Keratinocyte (primary cell): ENCODE measurements at regions not wholly inside any gene's neighbourhood (a gene's known extent, or its start where the extent isn't known, plus 50 kb on each side); places are given as distances from the start of the nearest gene placed in this dataset.

Experiments used
- DNase-seq: peaks from one replicate; pipeline ENCODE4 v3.0.0-alpha.2; 2011; ENCODE audit warnings: low read depth, missing footprints, low spot score
- FAIRE-seq: peaks from 2 replicates; lab custom pipeline; 2011; peaks lifted over from hg19 to GRCh38; lab: Jason Lieb, UNC
- H2AFZ ChIP-seq: 2 replicates; pipeline ENCODE4 v1.6.0; 2012; ENCODE audit warnings: low read length, control low read depth, inconsistent platforms; ENCODE audit not compliant: control insufficient read depth
- H3K27ac ChIP-seq: 2 replicates; pipeline ENCODE4 v1.5.1; 2011; ENCODE audit warnings: low read length; ENCODE audit not compliant: control insufficient read depth, insufficient read depth
- H3K27me3 ChIP-seq: 3 replicates; pipeline ENCODE4 v1.6.0; 2011; ENCODE audit warnings: low read length; ENCODE audit not compliant: control insufficient read depth, insufficient read depth; ENCODE audit errors: extremely low read depth
- H3K36me3 ChIP-seq, 2 experiments: 2 replicates in 1 of 2; 3 replicates in 1 of 2; pipeline ENCODE4 v1.5.1; 2011; ENCODE audit warnings: low read length in 2 of 2, mild to moderate bottlenecking in 1 of 2; ENCODE audit not compliant: control insufficient read depth in 2 of 2, insufficient read depth in 2 of 2; ENCODE audit errors: extremely low read depth in 1 of 2
- H3K4me1 ChIP-seq: 3 replicates; pipeline ENCODE4 v1.5.1; 2011; ENCODE audit warnings: low read length; ENCODE audit not compliant: control insufficient read depth, insufficient read depth; ENCODE audit errors: extremely low read depth
- H3K4me2 ChIP-seq: 3 replicates; pipeline ENCODE4 v1.6.0; 2011; ENCODE audit warnings: low read depth, low read length; ENCODE audit not compliant: control insufficient read depth, insufficient read depth; ENCODE audit errors: extremely low read depth
- H3K4me3 ChIP-seq, 3 experiments: fragments of 200-600 bp in 1 of 3; sonication (generic) in 1 of 3; 2 replicates in 2 of 3; 3 replicates in 1 of 3; pipeline ENCODE4 v1.5.1; 2011 to 2016; ENCODE audit warnings: low read length in 3 of 3, mild to moderate bottlenecking in 3 of 3, control low read depth in 2 of 3, inconsistent platforms in 1 of 3, low read depth in 1 of 3, mixed read lengths in 1 of 3, mixed run types in 1 of 3, moderate library complexity in 1 of 3; ENCODE audit not compliant: control insufficient read depth in 2 of 3, insufficient read depth in 2 of 3; ENCODE audit errors: extremely low read depth in 1 of 3
- H3K79me2 ChIP-seq: 2 replicates; pipeline ENCODE4 v1.6.0; 2012; ENCODE audit warnings: low read length; ENCODE audit not compliant: control insufficient read depth, insufficient read depth
- H3K9ac ChIP-seq: 3 replicates; pipeline ENCODE4 v1.6.0; 2011; ENCODE audit warnings: low read length; ENCODE audit not compliant: control insufficient read depth, insufficient read depth; ENCODE audit errors: extremely low read depth
- H3K9me1 ChIP-seq: 3 replicates; pipeline ENCODE4 v1.6.0; 2011; ENCODE audit warnings: low read length; ENCODE audit not compliant: control insufficient read depth, insufficient read depth; ENCODE audit errors: extremely low read depth
- H3K9me3 ChIP-seq: 2 replicates; pipeline ENCODE4 v1.5.1; 2012; ENCODE audit warnings: low read depth, low read length; ENCODE audit not compliant: control insufficient read depth
- H4K20me1 ChIP-seq: 3 replicates; pipeline ENCODE4 v1.6.0; 2011; ENCODE audit warnings: low read length; ENCODE audit not compliant: control insufficient read depth, insufficient read depth; ENCODE audit errors: extremely low read depth
- EZH2 ChIP-seq: IDR thresholded peaks from one replicate; pipeline ENCODE4 v1.6.1; 2012; ENCODE audit warnings: inconsistent platforms, mild to moderate bottlenecking, low read length, moderate library complexity
- dilution Hi-C: fragments of 300-500 bp; cut with MboI; formaldehyde crosslinking; loops from one replicate; pipeline ENCODE4 v1.7.0; 2020; ENCODE audit warnings: low sequenced_read_pairs; ENCODE audit not compliant: extremely low pct_ligation_motif_present
- TF ChIP-seq, protein P1 (sequence below), 3 experiments: IDR thresholded peaks in 1 of 3; conservative IDR thresholded peaks in 1 of 3; optimal IDR thresholded peaks in 1 of 3; 2 replicates in 2 of 3; 3 replicates in 1 of 3; pipeline versions ENCODE3 to v1.5.1; 2011; ENCODE audit warnings: low read length in 3 of 3, mild to moderate bottlenecking in 3 of 3, moderate library complexity in 2 of 3, control low read depth in 1 of 3, inconsistent platforms in 1 of 3; ENCODE audit not compliant: insufficient read depth in 2 of 3; ENCODE audit errors: extremely low read depth in 1 of 3

GRCh38 chr6:141035312-141036200 is 1097.2 kb upstream of the GJE1 start:
- TF ChIP-seq EZH2: no peak
- TF ChIP-seq, protein P1, sequence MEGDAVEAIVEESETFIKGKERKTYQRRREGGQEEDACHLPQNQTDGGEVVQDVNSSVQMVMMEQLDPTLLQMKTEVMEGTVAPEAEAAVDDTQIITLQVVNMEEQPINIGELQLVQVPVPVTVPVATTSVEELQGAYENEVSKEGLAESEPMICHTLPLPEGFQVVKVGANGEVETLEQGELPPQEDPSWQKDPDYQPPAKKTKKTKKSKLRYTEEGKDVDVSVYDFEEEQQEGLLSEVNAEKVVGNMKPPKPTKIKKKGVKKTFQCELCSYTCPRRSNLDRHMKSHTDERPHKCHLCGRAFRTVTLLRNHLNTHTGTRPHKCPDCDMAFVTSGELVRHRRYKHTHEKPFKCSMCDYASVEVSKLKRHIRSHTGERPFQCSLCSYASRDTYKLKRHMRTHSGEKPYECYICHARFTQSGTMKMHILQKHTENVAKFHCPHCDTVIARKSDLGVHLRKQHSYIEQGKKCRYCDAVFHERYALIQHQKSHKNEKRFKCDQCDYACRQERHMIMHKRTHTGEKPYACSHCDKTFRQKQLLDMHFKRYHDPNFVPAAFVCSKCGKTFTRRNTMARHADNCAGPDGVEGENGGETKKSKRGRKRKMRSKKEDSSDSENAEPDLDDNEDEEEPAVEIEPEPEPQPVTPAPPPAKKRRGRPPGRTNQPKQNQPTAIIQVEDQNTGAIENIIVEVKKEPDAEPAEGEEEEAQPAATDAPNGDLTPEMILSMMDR (optimal IDR thresholded peaks at IDR 0.05 in 1 of 3, IDR thresholded peaks at IDR 0.05 in 1 of 3, conservative IDR thresholded peaks at IDR 0.05 in 1 of 3; ENCODE audit: extremely low read depth in 1 of 3, insufficient read depth in 2 of 3, low read length in 3 of 3): no peak
- dilution Hi-C loops: no loop called here
- no peaks in the 10 kb centered on the region for H3K36me3 ChIP-seq
- FAIRE-seq (no peak), DNase-seq (no peak)
- no peak overlapping the region for H3K4me2 ChIP-seq
- H4K20me1 ChIP-seq: no peaks in the 10 kb centered on the region
- no peak overlapping the region for H3K27ac ChIP-seq
- H3K4me3 ChIP-seq: no peak overlapping the region
- no peaks in the 10 kb centered on the region for H3K79me2 ChIP-seq
- H3K27me3 ChIP-seq: no peaks in the 10 kb centered on the region
- H3K4me1 ChIP-seq: no peaks in the 10 kb centered on the region
- H3K9me1 ChIP-seq: no peaks in the 10 kb centered on the region
- no peaks in the 10 kb centered on the region for H3K9me3 ChIP-seq
- H2AFZ ChIP-seq: no peak overlapping the region
- no peak overlapping the region for H3K9ac ChIP-seq

DNA sequence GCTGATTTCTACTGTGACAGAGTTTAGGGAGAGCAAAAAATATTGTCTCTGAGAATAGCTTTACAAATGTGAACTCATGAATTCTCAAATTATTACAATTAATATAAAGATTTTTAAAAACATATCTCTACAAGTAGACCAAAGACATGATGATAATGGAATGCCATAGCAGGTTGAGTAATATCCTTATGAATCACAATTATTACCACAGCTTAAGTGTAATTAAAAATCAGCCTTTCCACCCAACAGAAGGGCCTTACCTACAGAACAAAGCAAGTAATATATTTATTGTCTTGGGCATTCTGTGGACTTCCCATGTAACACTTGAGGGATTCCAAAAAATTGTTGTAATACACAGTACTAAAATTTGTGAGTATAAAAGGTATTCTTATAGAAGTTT is 1099.6 kb upstream of the GJE1 start:
- FAIRE-seq: no peak
- no peaks in the 10 kb centered on the region for H4K20me1 ChIP-seq
- no peaks in the 10 kb centered on the region for H3K9me1 ChIP-seq
- no peaks in the 10 kb centered on the region for H3K79me2 ChIP-seq
- TF ChIP-seq, protein P1 (optimal IDR thresholded peaks at IDR 0.05 in 1 of 3, IDR thresholded peaks at IDR 0.05 in 1 of 3, conservative IDR thresholded peaks at IDR 0.05 in 1 of 3; ENCODE audit: extremely low read depth in 1 of 3, insufficient read depth in 2 of 3, low read length in 3 of 3): no peak
- TF ChIP-seq EZH2: no peak
- H3K9ac ChIP-seq: no peak overlapping the region
- H3K4me3 ChIP-seq: no peak overlapping the region
- no peak overlapping the region for H3K4me2 ChIP-seq
- dilution Hi-C loops: no loop called here
- no peaks in the 10 kb centered on the region for H3K36me3 ChIP-seq
- no peak overlapping the region for H3K27ac ChIP-seq
- no peak for DNase-seq
- H2AFZ ChIP-seq: no peak overlapping the region
- no peaks in the 10 kb centered on the region for H3K9me3 ChIP-seq
- no peaks in the 10 kb centered on the region for H3K4me1 ChIP-seq
- H3K27me3 ChIP-seq: no peaks in the 10 kb centered on the region
